GM12872 (cell line): ENCODE measurements at regions not wholly inside any gene's neighbourhood (a gene's known extent, or its start where the extent isn't known, plus 50 kb on each side); places are given as distances from the start of the nearest gene placed in this dataset.

Experiments
- TF ChIP-seq, protein P1 (sequence below): IDR thresholded peaks from 3 replicates; pipeline ENCODE4 v1.5.1; 2011; ENCODE audit warnings: low read depth, mild to moderate bottlenecking, low read length, moderate library complexity; ENCODE audit not compliant: insufficient read depth

DNA sequence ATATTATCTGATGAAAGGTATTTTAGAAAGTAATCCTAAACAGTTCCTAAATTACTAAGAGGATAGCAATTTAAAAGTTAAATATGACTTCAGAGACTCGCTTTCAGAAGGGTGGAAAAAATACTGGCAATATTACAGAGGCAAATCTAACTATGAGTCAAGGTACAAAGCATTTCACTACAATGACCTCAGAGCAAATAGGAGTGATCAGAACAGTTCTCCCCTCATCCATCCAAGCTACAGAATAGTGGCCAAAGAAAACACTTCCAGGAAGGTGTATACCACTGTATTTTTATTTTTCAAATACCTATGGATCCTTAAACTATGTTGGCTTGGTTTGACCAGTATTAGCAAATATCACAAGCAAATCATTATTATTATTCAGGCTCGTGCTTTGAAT lies 112.8 kb upstream of the ODAD2 start:
- TF ChIP-seq, protein P1, sequence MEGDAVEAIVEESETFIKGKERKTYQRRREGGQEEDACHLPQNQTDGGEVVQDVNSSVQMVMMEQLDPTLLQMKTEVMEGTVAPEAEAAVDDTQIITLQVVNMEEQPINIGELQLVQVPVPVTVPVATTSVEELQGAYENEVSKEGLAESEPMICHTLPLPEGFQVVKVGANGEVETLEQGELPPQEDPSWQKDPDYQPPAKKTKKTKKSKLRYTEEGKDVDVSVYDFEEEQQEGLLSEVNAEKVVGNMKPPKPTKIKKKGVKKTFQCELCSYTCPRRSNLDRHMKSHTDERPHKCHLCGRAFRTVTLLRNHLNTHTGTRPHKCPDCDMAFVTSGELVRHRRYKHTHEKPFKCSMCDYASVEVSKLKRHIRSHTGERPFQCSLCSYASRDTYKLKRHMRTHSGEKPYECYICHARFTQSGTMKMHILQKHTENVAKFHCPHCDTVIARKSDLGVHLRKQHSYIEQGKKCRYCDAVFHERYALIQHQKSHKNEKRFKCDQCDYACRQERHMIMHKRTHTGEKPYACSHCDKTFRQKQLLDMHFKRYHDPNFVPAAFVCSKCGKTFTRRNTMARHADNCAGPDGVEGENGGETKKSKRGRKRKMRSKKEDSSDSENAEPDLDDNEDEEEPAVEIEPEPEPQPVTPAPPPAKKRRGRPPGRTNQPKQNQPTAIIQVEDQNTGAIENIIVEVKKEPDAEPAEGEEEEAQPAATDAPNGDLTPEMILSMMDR = no peak

- TF ChIP-seq, protein P1 = no peak
Observed at GRCh38 chr10:28105561-28105960, 106.7 kb upstream of the ODAD2 start.

- TF ChIP-seq, protein P1 = no peak
Observed at GRCh38 chr10:28097633-28098032, 98.8 kb upstream of the ODAD2 start.

GRCh38 chr10:28095791-28096378 lies 97.0 kb upstream of the ODAD2 start:
- TF ChIP-seq, protein P1 = no peak

DNA sequence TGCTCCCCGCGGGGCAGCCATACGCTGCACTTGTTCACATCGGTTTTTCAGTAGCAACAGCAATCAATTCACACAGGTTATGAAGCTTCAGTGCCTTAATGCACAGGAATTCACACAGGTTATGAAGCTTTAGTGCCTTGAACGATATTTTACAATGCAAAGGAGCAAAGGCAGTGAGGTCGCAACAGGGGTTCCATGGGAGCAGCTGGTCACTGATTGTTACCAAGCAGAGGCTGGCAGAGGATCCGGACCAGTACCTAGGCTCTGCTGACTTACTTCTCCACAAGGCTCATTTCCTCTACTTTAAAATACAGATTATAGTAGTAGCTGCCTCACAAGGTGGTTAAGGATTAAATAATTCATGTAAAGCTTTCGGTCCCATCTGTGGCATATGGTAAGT lies 95.2 kb upstream of the ODAD2 start:
- TF ChIP-seq, protein P1 = no peak

- TF ChIP-seq, protein P1 = no peak
Observed at GRCh38 chr10:28091913-28092312, 93.0 kb upstream of the ODAD2 start.

- TF ChIP-seq, protein P1 = no peak
Observed at GRCh38 chr10:28090506-28090905, 91.6 kb upstream of the ODAD2 start.
